ENCODE measurements at regions not wholly inside any gene's neighbourhood (a gene's known extent, or its start where the extent isn't known, plus 50 kb on each side); places are given as distances from the start of the nearest gene placed in this dataset.

DNA sequence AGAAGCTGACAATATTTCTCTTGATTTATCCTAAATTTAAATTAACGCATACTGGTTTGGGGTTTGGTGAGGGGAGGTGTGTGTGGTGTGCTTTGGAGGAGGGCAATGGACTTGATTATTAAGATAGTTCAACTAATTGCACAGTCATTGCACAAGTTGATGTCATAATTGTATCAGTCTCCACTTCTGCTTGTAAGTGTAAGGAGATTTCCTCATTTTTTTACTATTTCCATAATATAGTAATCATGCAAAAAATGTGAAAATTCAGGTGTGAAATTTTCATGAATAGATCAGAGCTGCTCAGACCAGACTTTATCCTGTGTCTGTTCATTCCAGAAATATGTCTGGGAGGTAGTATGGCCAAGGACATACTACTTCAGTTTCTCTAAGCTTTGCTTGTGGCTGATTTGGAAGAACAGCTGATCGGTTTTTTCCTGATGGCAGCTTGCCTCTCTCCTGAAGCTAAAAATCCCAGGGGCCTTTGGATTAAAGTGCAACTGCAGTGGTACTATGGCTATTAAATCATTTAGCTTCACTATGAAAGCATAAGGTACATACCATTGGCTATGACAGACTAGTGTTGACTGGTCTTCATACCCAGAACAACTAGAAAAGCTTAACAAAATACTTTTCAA is 201.8 kb upstream of the MIR17HG start:
- Mint-ChIP-seq H3K27ac (no peak overlapping the region), H3K4me3 (no peak overlapping the region), H3K36me3 (no peaks in the 10 kb centered on the region), H3K4me1 (no peaks in the 10 kb centered on the region), H3K9me3 (peaks cover 0 to 2% (median 0%) of the 10 kb centered on the region in 9 donors), H3K27me3 (peaks cover 0 to 15% (median 6%) of the 10 kb centered on the region in 5 donors)
- ATAC-seq = no peak
- POLR2A ChIA-PET = no interaction called here
- no peak for DNase-seq

DNA sequence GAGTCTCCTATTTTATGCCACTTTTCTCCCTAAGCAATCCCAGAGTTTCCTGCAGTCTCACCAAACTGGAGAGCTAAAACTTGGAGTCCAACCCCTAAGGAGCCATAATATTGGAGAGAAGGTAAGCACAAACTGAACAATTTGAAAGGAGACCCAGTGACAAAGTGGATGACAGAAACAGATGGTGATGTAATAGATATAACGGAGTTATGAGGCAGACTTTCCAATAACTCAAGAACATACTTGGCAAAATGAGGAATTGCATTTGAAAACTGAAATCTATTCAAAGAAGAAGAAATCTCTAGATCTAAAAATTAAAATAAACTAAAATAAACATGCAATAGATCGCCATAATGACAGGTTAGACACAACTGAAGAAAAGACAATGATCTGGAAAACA is 200.9 kb upstream of the MIR17HG start:
- POLR2A ChIA-PET = no interaction called here
- Mint-ChIP-seq H3K27ac (no peak overlapping the region), H3K9me3 (peaks cover 0 to 2% (median 0%) of the 10 kb centered on the region in 9 donors), H3K36me3 (no peaks in the 10 kb centered on the region), H3K4me3 (no peak overlapping the region), H3K27me3 (peaks cover 0 to 15% (median 6%) of the 10 kb centered on the region in 5 donors), H3K4me1 (no peaks in the 10 kb centered on the region)
- ATAC-seq (no peak), DNase-seq (no peak)

DNA sequence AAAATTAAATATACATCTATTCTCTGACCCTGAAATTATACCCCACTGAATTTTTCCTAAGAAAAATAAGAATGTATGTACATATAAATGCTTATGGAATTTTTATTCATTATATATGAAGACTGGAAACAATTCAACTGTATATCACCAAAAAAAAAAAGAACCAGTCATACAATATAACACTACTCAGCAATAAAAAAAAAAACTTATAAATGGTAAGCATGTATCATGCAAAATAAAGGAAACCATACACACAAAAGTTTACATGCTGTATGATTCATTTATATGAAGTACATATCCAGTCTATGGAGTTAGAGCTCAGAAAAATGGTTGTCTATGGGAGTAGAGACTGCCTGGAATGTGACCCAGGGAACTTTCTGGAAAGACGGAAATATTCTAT is 199.4 kb upstream of the MIR17HG start:
- DNase-seq (no peak), ATAC-seq (no peak)
- H3K9me3 Mint-ChIP-seq = peaks cover 0 to 2% (median 0%) of the 10 kb centered on the region in 9 donors
- H3K27me3 Mint-ChIP-seq = peaks cover 0 to 19% (median 3%) of the 10 kb centered on the region in 5 donors
- H3K4me3 Mint-ChIP-seq = no peak overlapping the region
- H3K27ac Mint-ChIP-seq = no peak overlapping the region
- no peaks in the 10 kb centered on the region for H3K36me3 Mint-ChIP-seq
- POLR2A ChIA-PET = no interaction called here
- no peaks in the 10 kb centered on the region for H3K4me1 Mint-ChIP-seq

DNA sequence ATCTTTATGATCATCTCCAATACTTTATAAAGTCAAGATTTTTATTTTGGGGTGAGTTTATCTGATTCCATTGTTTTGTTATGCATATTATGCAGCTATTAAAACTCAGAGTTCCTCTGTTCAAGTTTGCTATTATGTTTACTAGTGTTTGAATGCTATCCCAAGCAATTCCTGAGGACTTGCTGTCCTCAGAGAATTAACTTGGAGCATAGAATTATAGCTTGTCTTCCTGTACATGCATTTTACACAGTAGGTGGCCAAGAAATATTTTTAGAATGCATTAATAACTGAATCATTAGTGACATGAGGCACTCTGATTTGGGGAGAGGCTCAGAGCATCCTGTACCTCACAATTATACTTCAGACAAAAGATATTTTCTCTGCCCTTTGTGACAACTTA is 195.6 kb upstream of the MIR17HG start:
- Mint-ChIP-seq H3K4me3 (no peak overlapping the region), H3K4me1 (no peaks in the 10 kb centered on the region), H3K27me3 (peaks cover 0 to 8% (median 7%) of the 10 kb centered on the region in 5 donors), H3K27ac (no peak overlapping the region), H3K9me3 (peaks cover 0 to 2% (median 0%) of the 10 kb centered on the region in 9 donors), H3K36me3 (no peaks in the 10 kb centered on the region)
- no peak for DNase-seq
- no peak for ATAC-seq
- POLR2A ChIA-PET = no interaction called here

DNA sequence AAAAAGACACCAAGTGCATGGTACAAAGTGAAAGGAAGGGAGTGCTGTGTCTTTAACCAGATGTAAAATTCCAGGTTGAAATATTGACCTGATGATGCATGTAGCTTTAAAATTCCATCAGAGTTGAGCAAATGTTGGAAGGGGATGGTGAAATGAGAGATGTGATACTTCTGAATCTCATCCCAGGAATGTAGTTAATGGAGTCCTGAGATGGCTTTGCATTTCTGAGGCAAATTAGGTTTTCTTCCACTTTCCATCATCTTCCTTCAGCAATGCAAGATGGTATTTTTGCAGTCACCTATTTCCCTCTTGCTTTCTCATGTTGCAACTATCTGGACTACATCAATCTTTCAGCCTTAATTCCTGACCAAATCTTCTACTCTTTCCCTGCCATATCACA is 194.1 kb upstream of the MIR17HG start:
- Mint-ChIP-seq H3K27me3 (peaks cover 0 to 10% (median 7%) of the 10 kb centered on the region in 5 donors), H3K36me3 (no peaks in the 10 kb centered on the region), H3K4me3 (no peak overlapping the region), H3K27ac (no peak overlapping the region), H3K4me1 (no peaks in the 10 kb centered on the region), H3K9me3 (peaks cover 0 to 2% (median 0%) of the 10 kb centered on the region in 9 donors)
- POLR2A ChIA-PET = no interaction called here
- no peak for DNase-seq
- ATAC-seq = no peak

DNA sequence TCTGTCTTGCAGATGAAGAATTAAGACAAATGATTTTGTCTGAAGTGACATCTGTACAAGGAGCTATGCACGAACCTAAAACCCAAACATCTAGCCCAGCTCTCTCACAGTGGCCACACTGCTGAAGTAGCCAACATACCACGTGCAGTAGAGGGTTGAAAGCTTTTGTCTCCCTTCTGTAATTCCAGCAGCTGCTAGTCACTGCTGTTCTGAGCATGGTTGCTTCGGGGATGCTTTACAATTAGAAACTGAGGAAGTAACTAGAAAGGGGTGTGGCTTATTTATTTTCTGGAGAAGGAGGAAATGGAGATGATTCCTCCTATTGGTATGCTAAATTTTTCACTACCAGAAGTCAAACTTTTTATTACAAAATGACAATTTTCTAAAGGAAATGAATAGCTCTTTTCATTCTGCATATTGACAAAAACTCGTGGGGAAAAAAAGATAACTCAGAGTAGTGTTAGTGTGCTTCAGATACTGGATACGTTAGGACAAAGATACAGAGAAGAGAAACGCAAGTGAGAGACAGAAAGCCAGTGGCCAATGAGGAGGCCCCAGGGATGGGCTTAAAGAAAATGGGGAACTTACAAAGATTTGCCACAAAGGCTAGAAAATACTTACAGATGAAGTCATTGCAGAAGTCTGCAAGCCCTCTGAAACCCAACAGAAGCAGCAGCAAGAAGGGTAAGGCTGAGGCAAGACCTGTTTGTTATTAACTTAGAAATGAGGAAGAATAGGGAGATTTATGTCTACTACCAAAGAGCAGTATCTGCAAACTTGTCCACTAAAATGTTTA is 192.7 kb upstream of the MIR17HG start:
- H3K27ac Mint-ChIP-seq = no peak overlapping the region
- H3K4me1 Mint-ChIP-seq = no peaks in the 10 kb centered on the region
- ATAC-seq = no peak
- peaks cover 0 to 2% (median 0%) of the 10 kb centered on the region in 9 donors for H3K9me3 Mint-ChIP-seq
- POLR2A ChIA-PET = no interaction called here
- H3K27me3 Mint-ChIP-seq = peaks cover 6 to 14% (median 7%) of the 10 kb centered on the region in 5 donors
- no peaks in the 10 kb centered on the region for H3K36me3 Mint-ChIP-seq
- peak overlapping the region in 1 of 10 donors; percentile 9 for H3K4me3 Mint-ChIP-seq
- DNase-seq = no peak

DNA sequence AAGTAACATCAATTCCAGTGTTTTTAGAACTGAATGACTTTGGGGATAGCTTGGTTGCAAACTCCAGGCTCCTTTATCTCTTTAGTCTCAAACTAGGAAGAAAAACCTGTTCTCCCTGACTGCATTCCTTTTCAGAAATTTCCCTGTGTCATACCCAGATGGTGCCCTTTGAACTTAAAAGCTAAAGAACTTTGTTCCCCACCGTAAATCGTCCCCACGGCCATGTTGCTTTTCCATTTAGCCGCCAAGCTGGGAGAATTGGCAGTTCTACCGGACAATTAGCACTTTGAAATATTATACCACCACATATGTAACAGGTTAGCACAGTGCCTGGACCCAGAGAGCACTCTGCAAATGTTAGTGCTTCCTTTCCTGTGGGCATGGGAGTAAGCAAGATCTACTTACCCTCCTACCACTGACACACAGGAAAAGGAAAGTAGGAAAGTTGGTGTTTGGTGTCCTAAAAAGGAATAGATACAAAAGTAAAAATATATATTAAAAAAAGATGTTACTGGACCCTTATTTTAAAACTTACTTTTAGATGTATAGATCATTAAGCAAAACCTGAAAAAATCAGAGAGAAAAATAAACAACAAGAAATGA is 191.9 kb upstream of the MIR17HG start:
- Mint-ChIP-seq H3K4me1 (no peaks in the 10 kb centered on the region), H3K36me3 (no peaks in the 10 kb centered on the region), H3K27me3 (peaks cover 5 to 15% (median 7%) of the 10 kb centered on the region in 5 donors), H3K9me3 (no peaks in the 10 kb centered on the region), H3K4me3 (no peak overlapping the region), H3K27ac (no peak overlapping the region)
- DNase-seq = no peak
- POLR2A ChIA-PET = no interaction called here
- ATAC-seq = no peak

DNA sequence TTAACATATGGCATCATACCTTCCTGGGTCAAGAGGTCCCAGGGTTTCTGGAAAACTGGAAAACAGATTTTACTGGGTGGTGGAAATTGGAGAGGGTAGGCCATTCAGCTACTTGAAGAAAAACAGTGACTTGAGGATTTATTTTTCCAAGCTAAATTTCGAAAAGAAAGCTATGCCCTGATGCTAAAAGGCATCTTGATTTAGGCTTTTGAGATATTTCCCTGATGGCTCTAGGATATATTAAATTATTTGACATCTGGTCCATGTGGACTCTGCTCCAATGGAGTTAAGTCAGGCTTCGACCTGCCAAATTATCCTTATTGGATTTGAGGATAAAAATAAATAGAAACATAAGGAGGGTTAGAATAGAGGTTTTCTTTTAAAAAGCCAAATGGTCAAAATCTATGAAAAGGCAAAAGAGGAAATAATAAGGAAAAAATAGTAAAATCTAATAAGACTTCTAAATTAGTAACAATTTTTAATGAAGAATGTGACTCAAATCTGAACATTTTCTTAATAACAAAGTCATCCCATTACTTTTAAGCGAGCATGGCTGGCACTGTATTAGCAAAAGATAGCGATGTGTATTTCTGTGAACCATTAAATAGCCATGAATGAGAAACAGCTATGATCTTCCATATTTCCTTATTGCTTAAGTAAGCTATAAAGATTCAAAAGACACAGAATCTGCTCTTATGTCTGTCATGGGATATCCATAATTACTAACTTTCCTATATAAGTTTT is 190.0 kb upstream of the MIR17HG start:
- Mint-ChIP-seq H3K27ac (no peak overlapping the region), H3K36me3 (no peaks in the 10 kb centered on the region), H3K4me3 (no peak overlapping the region), H3K4me1 (no peaks in the 10 kb centered on the region), H3K9me3 (no peaks in the 10 kb centered on the region), H3K27me3 (peaks cover 6 to 15% (median 7%) of the 10 kb centered on the region in 5 donors)
- POLR2A ChIA-PET = no interaction called here
- DNase-seq (no peak), ATAC-seq (no peak)

DNA sequence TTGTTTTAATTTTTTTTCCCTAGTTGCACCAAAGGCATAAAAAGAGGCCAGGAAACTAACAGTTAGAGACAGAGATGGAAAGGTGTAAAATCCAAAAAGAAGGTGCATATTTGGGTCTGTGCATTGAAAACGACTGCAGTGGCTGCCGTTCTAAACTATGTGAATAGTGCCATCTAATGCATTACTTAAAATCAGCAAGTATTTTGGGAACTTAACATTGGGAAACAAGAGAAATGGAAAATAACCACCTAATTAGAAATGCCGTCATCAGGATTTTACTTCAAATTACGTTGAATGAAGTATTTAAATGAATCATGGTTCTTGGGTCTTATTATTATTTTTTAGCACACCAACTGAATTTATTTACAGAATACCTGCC is 189.5 kb upstream of the MIR17HG start:
- Mint-ChIP-seq H3K36me3 (no peaks in the 10 kb centered on the region), H3K4me3 (no peak overlapping the region), H3K27me3 (peaks cover 6 to 15% (median 7%) of the 10 kb centered on the region in 5 donors), H3K9me3 (no peaks in the 10 kb centered on the region), H3K4me1 (no peaks in the 10 kb centered on the region), H3K27ac (no peak overlapping the region)
- DNase-seq = no peak
- ATAC-seq = no peak
- POLR2A ChIA-PET = no interaction called here

DNA sequence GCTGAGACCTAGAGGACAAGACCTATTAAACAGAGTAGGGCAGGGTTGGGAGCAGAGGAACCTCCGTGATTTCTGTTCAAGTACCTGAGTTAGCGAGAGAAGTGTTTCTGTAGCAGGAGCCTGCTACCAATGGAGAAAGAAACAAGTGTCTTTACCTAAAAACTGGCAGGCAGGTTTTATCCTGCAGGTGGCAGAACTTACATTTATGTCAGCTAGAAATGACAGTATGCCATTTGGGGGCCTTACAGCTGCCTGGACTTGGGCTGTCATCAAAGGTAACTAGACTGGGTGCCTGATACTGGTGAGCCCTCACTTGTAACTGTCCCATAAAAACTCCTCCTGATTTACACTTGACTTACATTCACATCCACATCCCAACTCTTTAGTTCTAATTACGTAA is 185.3 kb upstream of the MIR17HG start:
- Mint-ChIP-seq H3K27ac (no peak overlapping the region), H3K27me3 (peaks cover 3 to 25% (median 7%) of the 10 kb centered on the region in 5 donors), H3K9me3 (no peaks in the 10 kb centered on the region), H3K36me3 (no peaks in the 10 kb centered on the region), H3K4me3 (no peak overlapping the region), H3K4me1 (no peaks in the 10 kb centered on the region)
- DNase-seq = no peak
- POLR2A ChIA-PET = no interaction called here
- no peak for ATAC-seq

DNA sequence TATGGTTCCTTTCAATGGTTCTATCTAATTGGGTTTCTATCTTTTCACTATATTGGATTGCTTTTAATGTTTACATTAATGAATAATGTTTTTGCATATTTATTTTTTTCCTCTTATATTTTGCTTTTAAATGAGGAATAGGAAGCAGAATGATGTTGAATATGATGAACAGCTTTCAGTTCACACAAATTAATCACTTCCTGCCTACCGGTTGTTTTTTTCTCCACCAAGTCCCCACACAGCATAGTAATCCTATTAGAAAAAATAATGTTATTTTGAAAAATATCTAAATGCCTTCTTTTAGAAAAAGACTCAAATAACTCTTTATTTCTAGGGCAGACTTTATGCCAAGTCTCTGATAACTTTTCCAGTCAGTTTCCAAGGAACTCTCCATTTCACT is 184.9 kb upstream of the MIR17HG start:
- H3K9me3 Mint-ChIP-seq = no peaks in the 10 kb centered on the region
- DNase-seq (no peak), ATAC-seq (no peak)
- POLR2A ChIA-PET = no interaction called here
- H3K27ac Mint-ChIP-seq = no peak overlapping the region
- peaks cover 0 to 27% (median 7%) of the 10 kb centered on the region in 5 donors for H3K27me3 Mint-ChIP-seq
- H3K36me3 Mint-ChIP-seq = no peaks in the 10 kb centered on the region
- H3K4me1 Mint-ChIP-seq = no peaks in the 10 kb centered on the region
- no peak overlapping the region for H3K4me3 Mint-ChIP-seq

DNA sequence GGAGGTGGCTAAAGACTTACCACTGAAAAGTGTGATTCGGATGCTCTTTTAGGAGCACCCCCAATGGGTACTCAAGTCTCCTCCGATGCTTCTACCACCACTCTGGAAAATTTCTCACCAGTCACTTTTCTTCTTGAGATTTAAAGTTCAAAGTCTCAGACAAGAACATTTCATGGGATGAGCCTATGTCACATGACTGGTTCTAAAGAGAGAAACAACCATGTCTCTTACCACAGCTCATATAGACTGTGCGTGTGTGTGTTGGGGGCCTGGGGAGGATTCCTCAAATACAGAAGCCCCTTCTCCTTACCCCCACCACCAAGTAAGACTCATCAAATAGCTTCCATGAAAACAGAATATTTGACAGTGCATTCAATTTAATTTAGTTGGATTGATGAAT is 181.7 kb upstream of the MIR17HG start:
- H3K4me3 Mint-ChIP-seq = no peak overlapping the region
- DNase-seq = no peak
- no peak for ATAC-seq
- POLR2A ChIA-PET = no interaction called here
- no peak overlapping the region for H3K27ac Mint-ChIP-seq
- H3K4me1 Mint-ChIP-seq = no peaks in the 10 kb centered on the region
- H3K9me3 Mint-ChIP-seq = no peaks in the 10 kb centered on the region
- no peaks in the 10 kb centered on the region for H3K36me3 Mint-ChIP-seq
- H3K27me3 Mint-ChIP-seq = peaks cover 0 to 11% (median 9%) of the 10 kb centered on the region in 5 donors

Data from naive thymus-derived CD8-positive, alpha-beta T cell (primary cell).